AG04450 (cell line): ENCODE measurements at regions not wholly inside any gene's neighbourhood (a gene's known extent, or its start where the extent isn't known, plus 50 kb on each side); places are given as distances from the start of the nearest gene placed in this dataset.

Source experiments
- CTCF ChIA-PET: fragments of 300-600, 350-600 bp; formaldehyde crosslinking; extraction: SDS; loops from one replicate; lab custom pipeline; 2022; ENCODE audit warnings: antibody characterized with exemption, inconsistent platforms; lab: Charles Lee
- POLR2A ChIA-PET: fragments of 350-600 bp; formaldehyde crosslinking; extraction: SDS; loops from one replicate; lab custom pipeline; 2021; ENCODE audit warnings: antibody characterized with exemption, inconsistent platforms; lab: Yijun Ruan, JAX
- DNase-seq: peaks from one replicate; pipeline ENCODE4 v3.0.0-alpha.2; 2011; ENCODE audit warnings: low read depth, low spot score
- H3K27ac ChIP-seq: one replicate; pipeline ENCODE4 v1.5.1; 2012; ENCODE audit warnings: low read depth, low read length, control low read depth
- H3K27me3 ChIP-seq: one replicate; pipeline ENCODE4 v1.6.0; 2012; ENCODE audit warnings: low read length; ENCODE audit not compliant: control insufficient read depth, insufficient read depth
- H3K4me3 ChIP-seq: 2 replicates; pipeline ENCODE4 v1.5.1; 2011; ENCODE audit warnings: mild to moderate bottlenecking, low read depth, low read length, control low read depth
- H3K9me3 ChIP-seq: 2 replicates; pipeline ENCODE4 v1.5.1; 2012; ENCODE audit warnings: low read length; ENCODE audit not compliant: control insufficient read depth, insufficient read depth
- TF ChIP-seq, protein P1 (sequence below): IDR thresholded peaks from 2 replicates; pipeline ENCODE4 v1.5.1; 2011; ENCODE audit warnings: low read depth, low read length, control low read depth, inconsistent platforms

DNA sequence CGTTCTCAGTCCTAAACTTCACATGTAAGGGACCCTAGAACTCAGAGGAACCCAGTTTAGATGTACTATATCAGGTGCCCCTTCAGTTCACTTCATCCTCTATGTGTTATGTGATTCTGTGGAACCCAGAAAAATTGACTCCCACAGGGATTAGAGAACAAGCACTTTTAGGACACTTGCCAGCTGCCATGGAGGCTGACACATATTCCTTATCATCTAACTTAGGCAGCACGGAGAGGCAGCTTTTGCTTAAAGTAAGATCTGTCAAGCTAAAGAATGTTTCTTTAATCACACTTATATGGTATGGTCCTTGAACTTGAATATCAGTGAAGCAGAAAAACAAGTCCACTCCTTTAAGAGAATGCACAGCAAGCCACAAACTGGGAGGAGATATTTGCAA lies 701.5 kb upstream of the ID4 start:
- Histone ChIP-seq H3K27me3 (no peaks in the 10 kb centered on the region), H3K27ac (no peak overlapping the region), H3K9me3 (no peaks in the 10 kb centered on the region), H3K4me3 (no peak overlapping the region)
- CTCF ChIA-PET: no interaction called here
- no peak for DNase-seq
- TF ChIP-seq, protein P1, sequence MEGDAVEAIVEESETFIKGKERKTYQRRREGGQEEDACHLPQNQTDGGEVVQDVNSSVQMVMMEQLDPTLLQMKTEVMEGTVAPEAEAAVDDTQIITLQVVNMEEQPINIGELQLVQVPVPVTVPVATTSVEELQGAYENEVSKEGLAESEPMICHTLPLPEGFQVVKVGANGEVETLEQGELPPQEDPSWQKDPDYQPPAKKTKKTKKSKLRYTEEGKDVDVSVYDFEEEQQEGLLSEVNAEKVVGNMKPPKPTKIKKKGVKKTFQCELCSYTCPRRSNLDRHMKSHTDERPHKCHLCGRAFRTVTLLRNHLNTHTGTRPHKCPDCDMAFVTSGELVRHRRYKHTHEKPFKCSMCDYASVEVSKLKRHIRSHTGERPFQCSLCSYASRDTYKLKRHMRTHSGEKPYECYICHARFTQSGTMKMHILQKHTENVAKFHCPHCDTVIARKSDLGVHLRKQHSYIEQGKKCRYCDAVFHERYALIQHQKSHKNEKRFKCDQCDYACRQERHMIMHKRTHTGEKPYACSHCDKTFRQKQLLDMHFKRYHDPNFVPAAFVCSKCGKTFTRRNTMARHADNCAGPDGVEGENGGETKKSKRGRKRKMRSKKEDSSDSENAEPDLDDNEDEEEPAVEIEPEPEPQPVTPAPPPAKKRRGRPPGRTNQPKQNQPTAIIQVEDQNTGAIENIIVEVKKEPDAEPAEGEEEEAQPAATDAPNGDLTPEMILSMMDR: no peak
- POLR2A ChIA-PET: no interaction called here

DNA sequence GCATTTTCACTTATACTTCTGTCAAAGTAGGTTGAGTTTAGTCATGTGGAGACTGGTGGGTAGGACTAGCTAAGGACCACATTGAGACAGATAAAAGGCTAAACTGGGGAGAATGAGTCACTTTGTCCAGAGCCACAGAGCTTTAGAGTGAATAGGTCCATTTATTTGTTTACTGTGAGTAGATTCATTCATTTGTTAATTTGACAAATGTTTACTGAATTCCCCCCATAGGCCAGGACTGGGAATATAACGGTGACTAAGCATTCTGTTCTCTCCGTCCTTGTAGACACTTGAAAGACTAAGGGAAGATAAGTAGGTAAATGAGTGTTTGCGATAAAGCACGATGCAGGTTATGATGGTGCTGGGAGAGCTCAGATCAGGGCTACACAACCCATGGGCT lies 699.7 kb upstream of the ID4 start:
- TF ChIP-seq, protein P1: no peak
- no peaks in the 10 kb centered on the region for H3K27me3 ChIP-seq

DNA sequence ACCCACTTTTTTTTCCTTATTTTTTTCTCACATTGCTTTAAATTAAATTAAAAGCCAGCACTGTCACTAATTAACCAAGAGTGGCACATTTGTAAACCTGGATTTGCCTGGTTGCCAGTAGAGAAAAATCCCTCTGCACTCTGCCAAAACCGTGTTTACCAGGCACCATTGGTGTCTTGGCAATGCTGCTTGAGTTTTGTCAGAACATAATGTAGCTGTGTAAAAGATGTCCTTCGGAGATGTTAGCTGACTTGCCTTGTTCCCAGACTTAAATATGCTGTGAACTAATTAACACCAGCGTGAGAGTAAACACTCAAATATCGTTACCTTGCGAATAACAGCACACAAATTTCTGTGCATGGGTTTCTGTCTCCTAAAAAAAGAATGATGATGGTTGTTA lies 694.9 kb upstream of the ID4 start:
- ChIA-PET POLR2A (no interaction called here), CTCF (no interaction called here)
- no peak overlapping the region for H3K27ac ChIP-seq
- no peak for DNase-seq
- H3K9me3 ChIP-seq: no peaks in the 10 kb centered on the region
- TF ChIP-seq, protein P1: no peak
- H3K4me3 ChIP-seq: no peak overlapping the region
- no peaks in the 10 kb centered on the region for H3K27me3 ChIP-seq

More for the DNA sequence above, 699.7 kb upstream of the ID4 start:
- DNase-seq: no peak
- H3K4me3 ChIP-seq: no peak overlapping the region
- no peak overlapping the region for H3K27ac ChIP-seq
- POLR2A ChIA-PET: no interaction called here
- CTCF ChIA-PET: no interaction called here
- no peaks in the 10 kb centered on the region for H3K9me3 ChIP-seq

DNA sequence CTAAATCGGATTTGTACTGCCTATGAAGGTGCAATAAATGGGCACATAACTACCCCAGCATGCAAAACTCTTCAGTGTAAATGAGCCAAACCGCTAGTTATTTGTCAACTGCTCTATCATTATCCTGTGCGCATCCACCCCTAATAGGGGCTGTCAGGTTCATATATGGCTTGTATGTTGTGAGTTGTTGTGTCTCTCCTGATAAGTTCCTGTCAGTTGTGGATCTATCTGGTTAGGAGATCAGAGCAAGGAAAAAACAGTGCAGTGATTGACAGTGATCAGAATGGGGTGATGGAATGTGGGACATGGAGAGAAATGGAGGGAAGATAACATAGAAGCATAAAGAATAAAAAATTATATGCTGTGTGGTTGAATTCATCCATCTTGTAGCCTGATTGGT lies 686.9 kb upstream of the ID4 start:
- POLR2A ChIA-PET: no interaction called here
- DNase-seq: no peak
- CTCF ChIA-PET: interaction anchor here (0.7 kb wide), 1 partner anchor 716 kb away, joined by 3 read pairs; no protein-coding TSS in a partner anchor
- Histone ChIP-seq H3K27me3 (no peaks in the 10 kb centered on the region), H3K27ac (no peak overlapping the region), H3K9me3 (no peaks in the 10 kb centered on the region), H3K4me3 (no peak overlapping the region)
- TF ChIP-seq, protein P1: no peak

DNA sequence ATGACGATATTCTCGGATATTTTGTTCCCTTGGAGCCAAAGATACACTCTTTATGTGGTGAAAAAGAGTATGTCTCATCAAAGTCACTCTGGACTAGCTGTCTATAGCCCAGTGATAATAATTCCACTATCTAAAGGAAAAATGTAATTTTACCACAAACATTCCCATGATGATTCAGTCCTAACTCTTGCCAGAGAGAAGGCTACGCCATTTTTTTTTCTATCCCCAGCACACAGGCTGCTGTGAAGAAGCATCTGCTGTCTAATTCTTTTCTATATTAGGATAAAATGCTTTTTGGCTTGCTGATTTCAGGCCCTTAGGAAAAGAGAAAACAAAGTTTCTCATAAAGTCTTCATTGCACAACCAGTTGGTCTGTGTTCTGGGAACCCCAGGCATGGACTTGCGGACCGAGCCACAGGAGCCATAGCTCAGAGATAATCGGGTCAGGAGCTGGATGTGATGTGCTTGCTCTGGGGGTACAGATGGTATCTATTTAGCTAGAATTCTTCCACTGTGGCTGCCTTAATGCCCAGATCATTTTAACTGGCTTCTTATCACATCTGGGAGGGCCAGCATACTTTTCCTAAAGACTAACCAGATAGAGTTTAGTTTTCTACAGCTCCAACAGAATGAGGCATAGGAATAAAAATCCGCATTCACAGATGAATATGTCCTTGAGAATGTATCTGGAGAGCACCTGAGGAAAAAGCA lies 683.7 kb upstream of the ID4 start:
- no peak overlapping the region for H3K27ac ChIP-seq
- CTCF ChIA-PET: no interaction called here
- POLR2A ChIA-PET: interaction anchor here (0.6 kb wide), 1 partner anchor 262 kb away, joined by 5 read pairs; no protein-coding TSS in a partner anchor

More for the DNA sequence above, 683.7 kb upstream of the ID4 start:
- H3K4me3 ChIP-seq: no peak overlapping the region
- H3K27me3 ChIP-seq: no peaks in the 10 kb centered on the region
- no peak for DNase-seq
- H3K9me3 ChIP-seq: no peaks in the 10 kb centered on the region
- TF ChIP-seq, protein P1: no peak
